IPS-15b (cell line): ENCODE measurements at regions not wholly inside any gene's neighbourhood (a gene's known extent, or its start where the extent isn't known, plus 50 kb on each side); places are given as distances from the start of the nearest gene placed in this dataset.

ENCODE experiments used
- H3K27me3 ChIP-seq: one replicate; pipeline ENCODE4 v1.6.1; 2013; ENCODE audit warnings: low read length; ENCODE audit not compliant: control insufficient read depth, insufficient read depth
- H3K36me3 ChIP-seq: one replicate; pipeline ENCODE4 v1.6.1; 2013; ENCODE audit warnings: low read length; ENCODE audit not compliant: control insufficient read depth, insufficient read depth
- H3K4me1 ChIP-seq: one replicate; pipeline ENCODE4 v1.6.1; 2013; ENCODE audit warnings: mild to moderate bottlenecking, low read length; ENCODE audit not compliant: control insufficient read depth, insufficient read depth
- H3K4me3 ChIP-seq: one replicate; pipeline ENCODE4 v1.5.1; 2013; ENCODE audit warnings: low read depth, low read length
- H3K9ac ChIP-seq: one replicate; pipeline ENCODE4 v1.6.1; 2013; ENCODE audit warnings: low read depth, mild to moderate bottlenecking, low read length
- H3K9me3 ChIP-seq: one replicate; pipeline ENCODE4 v1.6.1; 2013; ENCODE audit warnings: mild to moderate bottlenecking, low read length; ENCODE audit not compliant: control insufficient read depth, insufficient read depth

- Histone ChIP-seq H3K4me3 (no peak overlapping the region), H3K9me3 (peaks cover 9% of the 10 kb centered on the region)
Measured at GRCh38 chr16:87185983-87186382, 131.2 kb downstream of the C16orf95 start.

GRCh38 chr16:87186446-87186845 is 130.7 kb downstream of the C16orf95 start:
- Histone ChIP-seq H3K4me3 (no peak overlapping the region), H3K9ac (no peak overlapping the region), H3K4me1 (no peaks in the 10 kb centered on the region), H3K27me3 (no peaks in the 10 kb centered on the region), H3K9me3 (peaks cover 9% of the 10 kb centered on the region), H3K36me3 (no peaks in the 10 kb centered on the region)

More at GRCh38 chr16:87185983-87186382, 131.2 kb downstream of the C16orf95 start:
- Histone ChIP-seq H3K4me1 (no peaks in the 10 kb centered on the region), H3K9ac (no peak overlapping the region), H3K36me3 (no peaks in the 10 kb centered on the region), H3K27me3 (no peaks in the 10 kb centered on the region)

GRCh38 chr16:87186876-87187533 is 130.2 kb downstream of the C16orf95 start:
- Histone ChIP-seq H3K36me3 (no peaks in the 10 kb centered on the region), H3K9ac (no peak overlapping the region), H3K9me3 (peaks cover 9% of the 10 kb centered on the region), H3K27me3 (no peaks in the 10 kb centered on the region), H3K4me1 (no peaks in the 10 kb centered on the region), H3K4me3 (no peak overlapping the region)

GRCh38 chr16:87188104-87188503 is 129.1 kb downstream of the C16orf95 start:
- Histone ChIP-seq H3K36me3 (no peaks in the 10 kb centered on the region), H3K27me3 (no peaks in the 10 kb centered on the region), H3K4me1 (no peaks in the 10 kb centered on the region), H3K9ac (no peak overlapping the region), H3K4me3 (no peak overlapping the region), H3K9me3 (peaks cover 9% of the 10 kb centered on the region)

- peaks cover 9% of the 10 kb centered on the region for H3K9me3 ChIP-seq
- no peak overlapping the region for H3K9ac ChIP-seq
- H3K36me3 ChIP-seq: no peaks in the 10 kb centered on the region
- H3K4me3 ChIP-seq: no peak overlapping the region
- H3K27me3 ChIP-seq: no peaks in the 10 kb centered on the region
- H3K4me1 ChIP-seq: no peaks in the 10 kb centered on the region
Measured at GRCh38 chr16:87189426-87189825, 127.8 kb downstream of the C16orf95 start.

GRCh38 chr16:87190288-87191230 is 126.6 kb downstream of the C16orf95 start:
- no peak overlapping the region for H3K9ac ChIP-seq
- H3K4me3 ChIP-seq: no peak overlapping the region
- H3K36me3 ChIP-seq: no peaks in the 10 kb centered on the region
- no peaks in the 10 kb centered on the region for H3K4me1 ChIP-seq
- H3K27me3 ChIP-seq: no peaks in the 10 kb centered on the region
- peaks cover 9% of the 10 kb centered on the region for H3K9me3 ChIP-seq

DNA sequence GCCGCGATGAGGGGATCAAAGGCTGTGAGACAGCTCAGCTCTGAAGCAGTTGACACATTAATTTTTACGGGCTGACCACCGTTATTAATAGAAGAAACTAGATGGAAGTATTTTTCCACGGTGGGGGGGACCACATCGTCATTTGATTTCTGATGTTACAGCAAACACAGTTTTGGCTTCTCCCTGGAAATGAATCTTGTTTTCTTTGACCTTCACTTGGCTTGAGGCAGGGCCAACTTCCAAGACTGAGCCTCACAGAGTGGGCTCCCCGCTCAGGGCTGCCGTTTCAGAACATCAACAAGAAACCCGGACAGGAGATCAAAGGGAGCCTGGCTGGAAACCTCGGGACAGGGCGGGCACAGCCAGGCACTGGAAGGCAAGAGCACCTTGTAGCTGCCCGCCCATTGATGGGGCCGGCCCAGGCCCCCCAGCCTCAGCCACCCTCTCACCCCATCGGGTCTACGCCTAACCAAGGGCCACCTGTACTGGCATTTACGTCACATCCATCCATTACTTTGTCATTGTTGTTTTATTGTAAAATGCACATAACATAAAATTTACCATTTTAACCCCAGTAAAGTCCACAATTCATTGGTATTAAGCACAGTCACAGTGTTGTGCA is 124.6 kb downstream of the C16orf95 start:
- no peaks in the 10 kb centered on the region for H3K4me1 ChIP-seq
- H3K36me3 ChIP-seq: no peaks in the 10 kb centered on the region
- no peaks in the 10 kb centered on the region for H3K27me3 ChIP-seq
- no peak overlapping the region for H3K9ac ChIP-seq
- peaks cover 6% of the 10 kb centered on the region for H3K9me3 ChIP-seq
- no peak overlapping the region for H3K4me3 ChIP-seq

- no peaks in the 10 kb centered on the region for H3K4me1 ChIP-seq
Measured at GRCh38 chr16:87194172-87194571, 123.0 kb downstream of the C16orf95 start.

DNA sequence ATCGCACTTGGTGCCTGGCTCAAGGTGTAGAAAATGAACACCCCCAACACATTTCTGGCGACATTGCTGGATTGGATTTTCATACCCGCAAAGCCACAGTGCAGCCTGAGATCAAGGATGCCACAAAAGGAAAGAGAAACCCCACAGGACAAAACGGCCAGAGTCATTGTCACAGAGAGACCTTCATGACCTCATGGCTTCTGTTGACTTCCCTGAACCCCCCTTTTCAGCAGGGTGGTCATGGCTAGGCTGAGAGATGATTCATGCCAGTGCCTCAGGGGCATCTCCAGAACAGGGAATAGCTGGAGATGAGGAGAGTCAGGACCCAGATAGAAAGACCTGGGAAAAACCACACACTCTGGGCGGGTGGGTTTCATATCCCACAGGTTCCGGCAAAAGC is 122.0 kb downstream of the C16orf95 start:
- Histone ChIP-seq H3K4me1 (no peaks in the 10 kb centered on the region), H3K9me3 (no peaks in the 10 kb centered on the region), H3K4me3 (no peak overlapping the region), H3K9ac (no peak overlapping the region), H3K27me3 (no peaks in the 10 kb centered on the region), H3K36me3 (no peaks in the 10 kb centered on the region)

More at GRCh38 chr16:87194172-87194571, 123.0 kb downstream of the C16orf95 start:
- H3K27me3 ChIP-seq: no peaks in the 10 kb centered on the region
- no peaks in the 10 kb centered on the region for H3K36me3 ChIP-seq
- H3K9me3 ChIP-seq: no peaks in the 10 kb centered on the region
- H3K4me3 ChIP-seq: no peak overlapping the region
- H3K9ac ChIP-seq: no peak overlapping the region

GRCh38 chr16:87196231-87196630 is 121.0 kb downstream of the C16orf95 start:
- no peaks in the 10 kb centered on the region for H3K4me1 ChIP-seq
- H3K4me3 ChIP-seq: no peak overlapping the region
- H3K36me3 ChIP-seq: no peaks in the 10 kb centered on the region
- no peaks in the 10 kb centered on the region for H3K9me3 ChIP-seq
- H3K9ac ChIP-seq: no peak overlapping the region
- no peaks in the 10 kb centered on the region for H3K27me3 ChIP-seq

- no peak overlapping the region for H3K4me3 ChIP-seq
- no peaks in the 10 kb centered on the region for H3K27me3 ChIP-seq
- no peak overlapping the region for H3K9ac ChIP-seq
Measured at GRCh38 chr16:87196661-87197060, 120.5 kb downstream of the C16orf95 start.

More at GRCh38 chr16:87196661-87197060, 120.5 kb downstream of the C16orf95 start:
- no peaks in the 10 kb centered on the region for H3K4me1 ChIP-seq
- H3K36me3 ChIP-seq: no peaks in the 10 kb centered on the region
- H3K9me3 ChIP-seq: no peaks in the 10 kb centered on the region
